CD4-positive, CD25-positive, alpha-beta regulatory T cell (primary cell): ENCODE measurements at regions not wholly inside any gene's neighbourhood (a gene's known extent, or its start where the extent isn't known, plus 50 kb on each side); places are given as distances from the start of the nearest gene placed in this dataset.

Experiments used
- ATAC-seq, 2 donors: fragments of 150-1000 bp; cut with Tn5 transposase; one replicate each; pipeline ENCODE4 v1.10.0; 2021; ENCODE audit warnings: low read depth in 2 of 2, moderate number of reproducible peaks in 2 of 2, moderate library complexity in 1 of 2
- DNase-seq, 3 donors: peaks; one replicate each; pipeline versions ENCODE4 v3.0.0 to v3.0.0-alpha.2; 2012 to 2022; ENCODE audit warnings: mixed read lengths in 1 of 3
- H3K27ac ChIP-seq: one replicate; pipeline ENCODE4 v1.7.0; 2013; ENCODE audit warnings: mild to moderate bottlenecking, low read length; ENCODE audit not compliant: insufficient read depth, poor library complexity, severe bottlenecking
- H3K27me3 ChIP-seq: one replicate; pipeline ENCODE4 v1.7.0; 2013; ENCODE audit warnings: low read length; ENCODE audit not compliant: control insufficient read depth, insufficient read depth
- H3K36me3 ChIP-seq: one replicate; pipeline ENCODE4 v1.7.0; 2013; ENCODE audit warnings: mild to moderate bottlenecking, low read length, moderate library complexity; ENCODE audit not compliant: control insufficient read depth, insufficient read depth
- H3K4me1 ChIP-seq: 2 replicates; pipeline ENCODE4 v1.7.0; 2013; ENCODE audit warnings: mild to moderate bottlenecking, low read length; ENCODE audit not compliant: insufficient read depth, control insufficient read depth, poor library complexity, severe bottlenecking
- H3K4me3 ChIP-seq: one replicate; pipeline ENCODE4 v1.7.0; 2013; ENCODE audit warnings: low read depth, mild to moderate bottlenecking, low read length, moderate library complexity
- H3K9me3 ChIP-seq, 2 experiments: 1 replicate in 1 of 2; 2 replicates in 1 of 2; pipeline ENCODE4 v1.7.0; 2013; ENCODE audit warnings: low read length in 2 of 2, mild to moderate bottlenecking in 1 of 2, moderate library complexity in 1 of 2; ENCODE audit not compliant: control insufficient read depth in 2 of 2
- H3K27ac Mint-ChIP-seq, 3 donors: one replicate each; pipeline ENCODE4 v1.8.0; 2020 to 2022; ENCODE audit warnings: mild to moderate bottlenecking in 3 of 3, mixed read lengths in 3 of 3, moderate library complexity in 2 of 3
- H3K27me3 Mint-ChIP-seq: one replicate; pipeline ENCODE4 v1.8.0; 2022; ENCODE audit warnings: mild to moderate bottlenecking, mixed read lengths
- H3K36me3 Mint-ChIP-seq: one replicate; pipeline ENCODE4 v1.8.0; 2020; ENCODE audit warnings: mixed read lengths
- H3K4me1 Mint-ChIP-seq, 4 donors: one replicate each; pipeline ENCODE4 v1.8.0; 2020 to 2022; ENCODE audit warnings: mixed read lengths in 4 of 4, mild to moderate bottlenecking in 1 of 4
- H3K4me3 Mint-ChIP-seq, 4 donors: one replicate each; pipeline ENCODE4 v1.8.0; 2020 to 2022; ENCODE audit warnings: mild to moderate bottlenecking in 4 of 4, mixed read lengths in 4 of 4, moderate library complexity in 3 of 4
- H3K9me3 Mint-ChIP-seq, 7 donors: one replicate each; pipeline ENCODE4 v1.8.0; 2020 to 2022; ENCODE audit warnings: mixed read lengths in 7 of 7, mild to moderate bottlenecking in 3 of 7, moderate library complexity in 2 of 7

DNA sequence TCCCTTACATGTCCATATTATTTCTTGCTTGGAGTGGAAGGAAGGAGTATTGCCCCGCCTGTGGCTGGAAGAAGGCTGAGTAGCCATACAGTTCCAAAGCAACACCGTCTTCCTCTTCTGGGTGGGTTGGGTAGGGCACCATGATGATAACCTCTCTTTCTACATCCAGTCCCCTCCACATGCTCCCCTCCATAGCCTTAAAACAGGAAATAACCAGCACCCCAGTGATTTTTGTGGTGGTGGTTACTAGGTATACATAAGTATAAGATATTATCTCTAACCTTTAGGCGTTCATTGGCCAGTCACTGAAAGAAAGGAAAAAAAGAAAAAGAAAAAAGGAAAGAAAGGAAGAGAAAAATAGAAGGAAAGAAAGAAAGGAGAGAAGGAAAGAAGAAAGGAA lies 63.1 kb downstream of the CXCR4 start:
- Histone ChIP-seq H3K36me3 (no peaks in the 10 kb centered on the region), H3K27ac (no peak overlapping the region), H3K4me3 (no peak overlapping the region), H3K9me3 (no peaks in the 10 kb centered on the region), H3K27me3 (no peaks in the 10 kb centered on the region), H3K4me1 (peaks cover 87% of the 10 kb centered on the region)
- peaks cover 56 to 92% (median 73%) of the 10 kb centered on the region in 4 donors for H3K4me1 Mint-ChIP-seq
- no peaks in the 10 kb centered on the region for H3K36me3 Mint-ChIP-seq
- no peaks in the 10 kb centered on the region for H3K27me3 Mint-ChIP-seq
- ATAC-seq: no peak
- no peaks in the 10 kb centered on the region for H3K9me3 Mint-ChIP-seq
- H3K27ac Mint-ChIP-seq: peak overlapping the region; percentile 92 to 100 (median 95)
- peak overlapping the region in 2 of 4 donors; percentile 42 to 87 for H3K4me3 Mint-ChIP-seq
- peak in 1 of 3 donors; percentile 67 for DNase-seq

DNA sequence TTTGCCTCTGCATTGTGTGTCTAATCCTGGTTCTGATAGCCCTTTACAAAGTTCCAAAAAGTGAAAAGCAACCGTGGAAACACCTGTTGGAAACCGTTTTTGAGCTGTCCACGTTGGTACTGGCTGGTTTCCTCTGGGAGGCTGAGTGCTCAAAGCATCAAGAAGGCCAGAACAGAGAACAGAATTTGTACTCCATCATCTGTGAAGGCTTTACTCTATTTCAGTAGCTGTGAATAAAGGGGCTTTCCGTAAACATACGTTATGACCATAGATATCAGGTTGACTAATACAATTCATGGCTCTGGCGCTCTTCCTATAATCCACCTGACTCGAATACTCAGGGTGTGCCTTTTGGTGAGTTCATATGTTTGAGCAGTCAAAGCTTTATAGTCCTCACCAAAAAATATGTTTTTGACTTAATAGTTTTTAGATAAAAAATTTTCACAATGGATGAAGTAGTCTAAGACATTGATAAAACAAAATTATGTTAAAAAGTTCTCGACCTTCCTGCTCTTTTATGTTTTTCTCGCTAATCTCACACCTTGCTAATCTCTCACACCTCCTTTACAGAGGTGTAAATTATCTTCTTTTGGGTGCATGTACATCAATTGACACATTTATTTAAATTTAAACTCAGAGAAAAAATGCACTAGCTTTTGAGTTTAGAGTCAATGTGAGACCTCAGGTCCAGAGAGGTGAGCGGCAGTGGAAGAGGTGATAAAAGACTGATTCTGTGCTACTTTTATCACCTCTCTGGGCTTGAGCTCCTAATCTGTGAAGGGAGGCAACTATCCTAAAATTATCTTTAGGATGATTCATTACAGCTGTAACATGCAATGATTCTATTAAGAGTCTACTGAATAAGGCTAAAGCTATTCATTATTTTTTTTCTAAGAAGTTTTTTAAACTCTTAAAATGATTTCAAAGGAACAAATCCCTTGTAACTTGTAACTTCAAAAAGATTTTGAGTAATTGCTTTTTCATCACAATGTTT lies 65.3 kb downstream of the CXCR4 start:
- H3K36me3 Mint-ChIP-seq: no peaks in the 10 kb centered on the region
- Histone ChIP-seq H3K4me1 (peaks cover 88% of the 10 kb centered on the region), H3K4me3 (peak overlapping the region; percentile 56), H3K27me3 (no peaks in the 10 kb centered on the region), H3K27ac (peak overlapping the region; percentile 73), H3K9me3 (no peaks in the 10 kb centered on the region), H3K36me3 (no peaks in the 10 kb centered on the region)
- H3K9me3 Mint-ChIP-seq: no peaks in the 10 kb centered on the region
- no peaks in the 10 kb centered on the region for H3K27me3 Mint-ChIP-seq
- peaks cover 57 to 91% (median 69%) of the 10 kb centered on the region in 4 donors for H3K4me1 Mint-ChIP-seq
- DNase-seq: peak in 1 of 3 donors; percentile 62
- no peak for ATAC-seq
- H3K4me3 Mint-ChIP-seq: peak overlapping the region; percentile 44 to 77 (median 64)
- peak overlapping the region; percentile 86 to 99 (median 95) for H3K27ac Mint-ChIP-seq

DNA sequence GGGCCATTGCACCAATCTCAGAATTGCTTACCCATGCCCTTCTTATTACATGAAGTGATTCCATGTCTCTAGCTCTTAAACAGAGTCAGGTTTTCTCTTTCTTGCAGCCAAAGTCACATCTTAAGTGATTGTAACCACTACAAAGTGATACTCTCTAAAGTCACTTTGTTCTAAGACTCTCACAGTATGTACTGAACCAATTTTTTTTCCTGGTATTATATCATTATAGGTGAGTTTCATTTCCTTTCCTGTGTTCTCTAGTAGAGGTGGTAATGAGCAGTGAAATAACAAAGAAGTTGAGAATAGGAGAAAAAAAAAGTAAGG lies 66.3 kb upstream of the DARS1 start:
- peak in 2 of 3 donors; percentile 34 to 84 for DNase-seq

DNA sequence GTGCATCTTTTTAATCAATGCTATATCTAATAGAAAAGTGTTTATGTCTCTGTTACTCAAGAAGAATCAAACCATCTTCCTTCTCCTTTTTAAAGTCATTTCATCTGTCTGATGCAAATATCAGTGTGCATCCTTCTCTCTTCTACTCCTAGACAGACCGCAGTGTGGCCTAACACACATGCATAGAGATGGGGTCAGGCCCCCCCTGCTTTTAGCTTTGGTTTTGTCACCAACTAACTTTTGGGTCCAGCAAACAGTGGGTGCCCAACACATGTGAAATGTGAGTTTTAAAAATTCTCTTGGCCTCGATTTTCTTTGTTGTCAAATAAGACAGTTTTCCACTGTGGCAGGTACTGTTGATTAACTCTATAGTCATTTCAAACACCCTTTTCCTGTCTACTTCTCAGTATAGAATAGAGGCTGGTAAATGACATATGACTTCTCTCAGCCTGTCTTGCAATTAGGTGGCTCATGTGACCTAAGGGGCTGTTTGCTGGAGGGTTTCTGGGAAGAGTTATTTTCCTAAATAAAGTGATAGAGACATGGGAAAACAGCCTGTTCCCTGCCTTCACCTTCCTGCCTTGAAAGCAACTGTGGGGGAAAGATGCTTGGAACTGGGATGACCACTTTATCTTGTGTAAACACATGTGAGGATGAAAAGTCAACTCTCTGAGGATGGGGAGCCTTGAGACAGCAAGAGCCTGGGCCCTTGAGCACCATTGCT lies 65.7 kb upstream of the DARS1 start:
- Mint-ChIP-seq H3K27me3 (no peaks in the 10 kb centered on the region), H3K4me3 (peak overlapping the region; percentile 44 to 83 (median 76)), H3K4me1 (peaks cover 44 to 90% (median 67%) of the 10 kb centered on the region in 4 donors), H3K9me3 (no peaks in the 10 kb centered on the region), H3K36me3 (no peaks in the 10 kb centered on the region), H3K27ac (peak overlapping the region; percentile 86 to 99 (median 95))
- H3K4me3 ChIP-seq: peak overlapping the region; percentile 56
- peak overlapping the region; percentile 73 for H3K27ac ChIP-seq
- no peaks in the 10 kb centered on the region for H3K27me3 ChIP-seq
- DNase-seq (peak in 1 of 3 donors; percentile 86), ATAC-seq (peak; percentile 54 to 63)
- no peaks in the 10 kb centered on the region for H3K36me3 ChIP-seq
- peaks cover 73% of the 10 kb centered on the region for H3K4me1 ChIP-seq
- no peaks in the 10 kb centered on the region for H3K9me3 ChIP-seq

More for the DNA sequence above, 66.3 kb upstream of the DARS1 start:
- no peaks in the 10 kb centered on the region for H3K9me3 ChIP-seq
- peak; percentile 45 to 57 for ATAC-seq
- Mint-ChIP-seq H3K36me3 (no peaks in the 10 kb centered on the region), H3K27ac (peak overlapping the region; percentile 86 to 99 (median 95)), H3K4me1 (peaks cover 47 to 90% (median 65%) of the 10 kb centered on the region in 4 donors), H3K4me3 (peak overlapping the region; percentile 44 to 83 (median 76)), H3K9me3 (no peaks in the 10 kb centered on the region), H3K27me3 (no peaks in the 10 kb centered on the region)
- peak overlapping the region; percentile 73 for H3K27ac ChIP-seq
- H3K36me3 ChIP-seq: no peaks in the 10 kb centered on the region
- H3K27me3 ChIP-seq: no peaks in the 10 kb centered on the region
- peaks cover 78% of the 10 kb centered on the region for H3K4me1 ChIP-seq
- H3K4me3 ChIP-seq: peak overlapping the region; percentile 56

DNA sequence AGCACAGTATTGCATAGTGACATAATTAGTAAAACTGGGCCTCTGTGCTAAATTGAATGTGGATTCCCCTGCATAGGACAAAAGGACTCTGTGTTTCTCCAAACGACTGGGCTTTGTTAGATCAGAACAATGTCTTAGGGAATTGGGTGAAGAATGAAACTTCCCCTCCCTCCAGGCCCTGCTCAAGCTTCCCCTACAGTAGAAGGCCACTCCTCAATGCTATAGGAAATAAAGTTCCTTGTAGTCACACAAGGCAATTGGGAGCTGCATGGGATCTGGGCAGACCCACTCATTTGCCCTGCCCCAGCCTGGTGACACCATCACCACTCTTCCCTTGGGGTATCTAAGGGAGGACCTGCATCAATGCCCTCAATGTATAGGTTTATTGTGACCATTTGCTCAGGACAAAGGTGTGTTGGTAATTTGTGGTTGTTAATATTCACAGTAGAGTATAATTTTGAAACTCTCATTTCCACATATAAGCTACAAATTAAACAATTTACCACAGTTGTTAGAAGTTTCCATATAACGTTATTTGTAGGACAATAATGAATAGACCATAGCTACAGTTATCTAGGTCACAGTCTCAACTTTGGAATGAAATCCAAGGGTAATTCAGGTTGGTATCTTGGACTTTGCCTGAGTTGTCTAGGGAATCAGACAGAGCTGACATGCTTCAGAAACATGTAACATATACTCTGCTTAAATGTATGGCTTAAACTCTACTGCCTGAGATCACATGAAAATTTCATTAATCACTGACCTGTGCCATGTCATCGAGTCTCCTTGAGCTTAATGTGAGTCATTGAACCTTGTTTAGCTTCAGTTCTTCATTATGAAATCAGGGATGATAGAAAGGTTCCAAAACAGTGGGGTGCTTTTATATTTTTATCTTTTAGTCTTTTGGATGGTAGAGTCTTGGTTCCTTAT lies 64.8 kb upstream of the DARS1 start:
- H3K4me3 ChIP-seq: peak overlapping the region; percentile 29
- DNase-seq: peak in 1 of 3 donors; percentile 28
- no peak for ATAC-seq
- Mint-ChIP-seq H3K27me3 (no peaks in the 10 kb centered on the region), H3K9me3 (no peaks in the 10 kb centered on the region), H3K27ac (peak overlapping the region; percentile 86 to 99 (median 95)), H3K36me3 (no peaks in the 10 kb centered on the region), H3K4me1 (peaks cover 36 to 89% (median 60%) of the 10 kb centered on the region in 4 donors), H3K4me3 (peak overlapping the region; percentile 8 to 77 (median 28))
- no peaks in the 10 kb centered on the region for H3K27me3 ChIP-seq
- H3K9me3 ChIP-seq: no peaks in the 10 kb centered on the region
- H3K36me3 ChIP-seq: no peaks in the 10 kb centered on the region
- peaks cover 64% of the 10 kb centered on the region for H3K4me1 ChIP-seq
- peak overlapping the region; percentile 73 for H3K27ac ChIP-seq

DNA sequence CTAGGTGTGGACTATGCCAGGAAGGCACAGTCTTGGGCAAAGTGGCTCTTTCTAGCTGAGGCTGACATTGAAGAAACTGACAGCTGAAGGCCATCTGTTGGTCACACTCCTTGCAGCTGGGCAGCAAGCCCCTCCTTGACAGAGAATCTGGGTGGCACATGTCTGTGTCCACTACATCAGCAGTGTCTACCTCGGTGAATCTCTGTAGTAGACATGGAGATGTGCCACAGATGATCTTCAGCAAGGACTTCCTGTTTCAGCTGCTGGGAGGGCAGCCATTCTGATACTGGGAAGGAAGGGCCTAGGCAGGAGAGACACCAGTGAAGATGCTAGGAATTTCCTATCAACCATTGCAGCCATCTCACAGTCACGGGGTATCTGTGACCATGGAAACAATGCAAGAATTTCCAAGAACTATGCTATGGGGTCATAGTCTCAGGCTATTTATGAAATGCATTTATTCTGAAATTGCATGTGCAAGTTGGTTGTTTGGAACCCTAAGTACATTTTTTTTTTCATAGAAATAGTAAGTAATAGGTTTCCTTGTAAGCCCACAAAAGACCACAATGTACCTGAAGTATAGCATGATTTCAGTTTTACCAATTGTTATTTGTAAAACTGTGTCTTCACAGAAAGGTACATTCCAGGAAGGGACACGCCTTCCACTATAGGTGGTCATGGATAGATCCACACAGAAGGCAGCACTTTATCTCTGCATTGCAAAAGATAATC lies 63.8 kb upstream of the DARS1 start:
- no peaks in the 10 kb centered on the region for H3K36me3 Mint-ChIP-seq
- H3K27ac Mint-ChIP-seq: peak overlapping the region; percentile 86 to 99 (median 95)
- peaks cover 53% of the 10 kb centered on the region for H3K4me1 ChIP-seq
- peak overlapping the region in 3 of 4 donors; percentile 6 to 80 (median 10) for H3K4me3 Mint-ChIP-seq
- DNase-seq: peak in 1 of 3 donors; percentile 93
- H3K4me1 Mint-ChIP-seq: peaks cover 31 to 79% (median 56%) of the 10 kb centered on the region in 4 donors
- peak overlapping the region; percentile 5 for H3K4me3 ChIP-seq
- peaks cover 0 to 5% (median 0%) of the 10 kb centered on the region in 7 donors for H3K9me3 Mint-ChIP-seq
- H3K9me3 ChIP-seq: no peaks in the 10 kb centered on the region
- H3K36me3 ChIP-seq: no peaks in the 10 kb centered on the region
- no peaks in the 10 kb centered on the region for H3K27me3 ChIP-seq
- ATAC-seq: peak; percentile 54 to 58
- H3K27me3 Mint-ChIP-seq: no peaks in the 10 kb centered on the region
- peak overlapping the region; percentile 73 for H3K27ac ChIP-seq
